Fibroblast of peridontal ligament (primary cell): ENCODE measurements at regions not wholly inside any gene's neighbourhood (a gene's known extent, or its start where the extent isn't known, plus 50 kb on each side); places are given as distances from the start of the nearest gene placed in this dataset.
A peak's percentile ranks its signal among the peaks of the same experiment; 100 is the strongest.

Experiments used
- DNase-seq: peaks from one replicate; pipeline ENCODE4 v3.0.0-alpha.2; 2010; ENCODE audit errors: extremely low read depth

DNA sequence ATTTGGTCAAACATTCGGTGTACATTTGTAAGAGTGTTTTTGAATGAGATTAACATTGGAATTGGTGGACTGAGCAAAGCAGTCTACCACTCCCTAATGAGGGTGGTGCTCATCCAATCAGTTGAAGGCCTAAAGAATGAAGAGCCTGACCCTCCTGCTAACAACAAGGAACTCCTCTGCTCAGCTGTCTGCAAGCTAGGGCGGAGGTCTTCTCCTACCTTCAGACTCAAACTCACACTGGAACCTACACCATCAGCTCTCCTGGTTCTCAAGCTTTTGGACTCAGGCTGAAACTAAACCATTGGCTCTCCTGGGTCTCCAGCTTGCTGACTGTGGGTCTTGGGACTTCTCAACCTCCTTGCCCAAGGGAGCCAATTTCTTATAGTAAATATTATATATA is 55.5 kb upstream of the NPAS2 start:
- no peak for DNase-seq

DNA sequence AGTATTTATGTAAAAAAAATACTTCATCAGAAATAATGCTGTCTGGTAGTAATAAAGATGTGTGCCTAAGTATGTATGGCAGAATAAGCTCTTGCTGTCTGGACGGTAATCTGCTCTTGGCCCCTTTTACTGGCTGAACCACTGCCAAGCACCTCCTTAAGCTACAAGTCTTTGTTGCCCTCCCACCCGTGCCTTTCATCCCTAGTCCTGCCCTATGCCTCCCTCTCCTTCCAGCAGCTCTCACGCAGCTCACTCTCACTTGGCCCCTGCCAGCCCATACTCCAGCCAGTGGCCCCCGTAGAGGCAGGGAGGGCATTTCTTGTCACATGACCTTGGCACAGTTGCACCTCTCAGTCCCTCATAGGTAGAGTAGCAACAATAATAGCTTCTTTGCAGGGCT is 54.5 kb upstream of the NPAS2 start:
- no peak for DNase-seq

DNA sequence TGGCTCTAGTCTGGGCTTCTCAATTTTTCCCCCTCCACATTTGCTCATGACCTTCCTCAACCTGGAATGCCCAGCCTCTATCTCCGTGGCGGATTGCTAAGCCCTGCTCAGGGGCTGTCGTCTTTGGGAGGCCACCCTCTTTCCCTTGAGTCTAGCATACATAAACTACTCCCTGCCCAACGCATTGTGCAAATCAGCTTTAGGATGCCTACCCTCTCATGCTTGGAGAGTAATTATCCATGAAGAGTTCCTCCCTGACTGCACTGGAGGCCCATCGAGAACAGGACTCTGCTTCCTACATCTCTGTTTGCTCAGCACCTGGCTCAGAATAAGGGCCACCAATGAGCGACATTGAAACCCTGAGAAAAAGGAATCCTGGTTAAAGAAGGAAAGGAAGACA is 53.7 kb upstream of the NPAS2 start:
- DNase-seq, result no peak

DNA sequence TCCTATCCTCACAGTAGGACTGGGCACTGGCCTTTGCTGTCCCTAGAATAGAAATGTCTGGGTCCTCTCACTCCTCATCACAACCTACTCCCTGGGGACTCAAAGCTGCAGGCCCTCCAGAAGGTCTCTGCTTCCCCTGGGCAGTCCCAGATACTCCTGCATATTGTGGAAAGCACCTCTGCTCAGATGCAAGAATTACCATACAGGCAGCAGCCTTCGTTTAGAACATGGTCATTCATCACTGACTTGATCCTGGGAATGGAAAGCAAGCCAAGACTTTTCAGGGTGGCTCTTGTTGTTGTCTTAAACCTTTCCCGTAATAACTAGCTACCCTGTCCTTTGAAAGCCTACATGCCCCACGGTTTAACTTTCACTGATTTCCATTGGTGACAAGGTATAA is 53.1 kb upstream of the NPAS2 start:
- no peak for DNase-seq

DNA sequence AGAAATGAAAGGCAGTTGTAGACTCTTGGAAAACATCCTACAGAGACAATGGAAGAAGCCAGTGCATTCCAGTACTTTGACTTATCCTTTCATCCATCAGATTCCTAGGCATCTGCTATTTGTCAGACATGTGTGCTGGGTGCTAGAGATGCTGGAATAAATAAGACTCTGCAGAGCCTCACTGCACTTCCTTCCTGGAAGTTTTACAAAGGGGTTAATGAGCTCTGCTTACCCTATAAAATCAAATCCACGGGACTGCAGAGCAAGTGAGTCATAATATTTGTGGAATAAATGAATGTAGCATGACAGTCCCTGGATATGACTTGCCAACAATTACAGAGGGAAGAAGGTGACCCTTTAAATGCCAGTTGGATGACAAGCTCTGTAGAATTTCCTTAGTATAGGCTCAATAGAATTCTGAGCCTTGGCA is 52.7 kb upstream of the NPAS2 start:
- DNase-seq, result peak; percentile 48

DNA sequence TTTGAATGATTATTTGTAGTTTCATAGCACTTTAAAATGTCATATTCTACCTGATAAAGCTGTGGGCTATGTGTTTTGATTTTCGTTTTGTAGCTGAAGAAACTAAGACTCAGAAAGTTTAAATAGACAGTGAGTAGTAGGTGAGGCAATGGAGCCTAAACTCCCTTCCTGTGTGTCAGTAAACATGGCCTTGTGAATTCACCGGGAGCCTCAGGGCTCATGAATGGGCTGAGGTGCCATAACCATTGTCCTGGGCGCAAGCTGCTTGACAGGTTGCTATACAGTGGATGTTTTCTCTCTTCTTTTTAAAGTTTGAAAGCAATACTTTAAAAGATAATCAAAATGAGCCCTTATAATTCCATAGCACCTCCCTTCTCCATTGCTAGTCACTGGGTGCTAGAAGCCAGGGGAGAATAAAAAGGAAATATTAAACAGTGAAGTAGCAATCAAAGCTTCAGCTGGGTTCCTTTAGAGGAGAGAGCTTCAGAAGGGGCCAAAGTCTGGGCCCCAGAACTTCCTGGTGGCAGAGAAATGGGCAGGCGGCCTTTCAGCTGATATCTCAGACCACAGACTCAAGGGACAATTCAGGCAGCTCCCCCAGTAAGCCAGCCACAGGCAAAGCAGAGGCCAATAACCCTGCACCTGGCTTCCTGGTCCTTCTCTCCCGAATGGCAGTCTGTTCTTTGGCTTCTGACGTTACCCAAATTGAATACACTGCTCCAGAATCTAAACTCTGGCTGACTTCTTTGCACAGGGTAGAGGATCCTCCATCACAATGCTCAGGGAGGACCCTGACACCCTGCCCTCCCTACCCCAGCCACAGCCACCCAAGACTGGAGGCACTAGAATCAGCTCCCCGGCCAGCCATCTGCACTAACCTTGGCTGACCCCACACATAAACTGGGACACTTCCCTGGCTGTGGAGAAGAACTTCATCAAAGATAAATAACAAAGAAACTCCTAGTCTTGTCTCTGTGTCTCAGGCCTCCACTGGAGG is 51.8 kb upstream of the NPAS2 start:
- no peak for DNase-seq
